ENCODE measurements at regions not wholly inside any gene's neighbourhood (a gene's known extent, or its start where the extent isn't known, plus 50 kb on each side); places are given as distances from the start of the nearest gene placed in this dataset.

DNA sequence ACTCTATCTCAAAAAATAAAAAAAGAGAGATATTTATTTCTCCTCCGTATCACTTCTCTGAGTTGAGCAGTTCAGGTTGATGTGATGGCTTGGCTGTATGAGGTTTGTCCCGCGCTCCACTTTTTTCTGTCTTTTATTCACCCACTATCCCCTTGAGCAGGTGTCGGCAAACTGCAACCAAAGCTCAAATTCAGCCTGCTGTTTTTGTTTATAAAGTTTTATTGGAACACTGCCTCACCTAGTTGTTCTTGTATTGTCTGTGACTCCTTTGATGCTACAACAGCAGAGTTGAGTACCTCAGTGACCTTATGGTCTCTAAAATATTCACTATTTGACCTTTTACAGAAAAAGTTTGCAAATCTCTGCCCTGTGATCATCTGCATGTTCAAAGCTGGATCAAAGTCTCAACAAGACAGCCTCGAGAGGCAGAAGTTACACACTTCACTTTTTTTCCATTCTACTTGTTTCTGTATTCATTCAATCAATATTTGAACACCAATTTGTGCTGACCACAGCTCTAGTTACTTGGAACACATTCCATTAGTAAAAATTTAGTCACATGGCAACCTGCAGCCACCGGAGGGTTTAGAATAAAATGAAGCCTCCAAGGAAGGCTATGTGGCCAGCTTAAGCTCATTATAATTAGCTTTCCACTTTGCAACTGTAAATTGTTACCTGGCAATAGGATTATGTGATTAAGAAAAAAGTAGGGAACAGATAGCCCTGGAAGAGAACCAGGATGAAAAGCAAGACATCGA lies 945.8 kb downstream of the KCNJ2 start:
- Histone ChIP-seq H3K4me3 (ENCODE audit: low read depth in 1 of 3, low read length in 3 of 3) (no peak overlapping the region), H3K27ac (ENCODE audit: low read depth in 1 of 2, low read length in 2 of 2) (no peak overlapping the region), H3K9ac (ENCODE audit: low read depth in 1 of 2, low read length in 2 of 2) (no peak overlapping the region), H3K9me3 (ENCODE audit: control insufficient read depth in 4 of 4, low read length in 3 of 4) (no peaks in the 10 kb centered on the region), H3K36me3 (ENCODE audit: control insufficient read depth in 4 of 4, insufficient read depth in 3 of 4, low read depth in 1 of 4, low read length in 3 of 4) (no peaks in the 10 kb centered on the region), H3K27me3 (ENCODE audit: control insufficient read depth in 4 of 4, insufficient read depth in 4 of 4, low read length in 3 of 4) (no peaks in the 10 kb centered on the region), H3K4me1 (ENCODE audit: control insufficient read depth in 4 of 4, insufficient read depth in 4 of 4, low read length in 3 of 4) (peaks cover 0 to 28% (median 11%) of the 10 kb centered on the region in 4 donors)
- DNase-seq (ENCODE audit: low spot score) = no peak
- WGBS = 67% methylated on average over 7 of the region's 7 CpGs
- TF ChIP-seq, protein P1, sequence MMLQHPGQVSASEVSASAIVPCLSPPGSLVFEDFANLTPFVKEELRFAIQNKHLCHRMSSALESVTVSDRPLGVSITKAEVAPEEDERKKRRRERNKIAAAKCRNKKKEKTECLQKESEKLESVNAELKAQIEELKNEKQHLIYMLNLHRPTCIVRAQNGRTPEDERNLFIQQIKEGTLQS (IDR thresholded peaks at IDR 0.05) = no peak
- TF ChIP-seq HNF4A (conservative IDR thresholded peaks at IDR 0.05) (peak; percentile 47 to 81), SP1 (IDR thresholded peaks at IDR 0.05) (peak; percentile 58), TAF1 (conservative IDR thresholded peaks at IDR 0.05) (no peak), EGR1 (IDR thresholded peaks at IDR 0.05; ENCODE audit: low read depth in 2 of 2) (no peak), RXRA (IDR thresholded peaks at IDR 0.05) (peak in 1 of 2 donors; percentile 59), HNF4G (IDR thresholded peaks at IDR 0.05) (peak; percentile 21), RAD21 (IDR thresholded peaks at IDR 0.05) (peak; percentile 17 to 24)

DNA sequence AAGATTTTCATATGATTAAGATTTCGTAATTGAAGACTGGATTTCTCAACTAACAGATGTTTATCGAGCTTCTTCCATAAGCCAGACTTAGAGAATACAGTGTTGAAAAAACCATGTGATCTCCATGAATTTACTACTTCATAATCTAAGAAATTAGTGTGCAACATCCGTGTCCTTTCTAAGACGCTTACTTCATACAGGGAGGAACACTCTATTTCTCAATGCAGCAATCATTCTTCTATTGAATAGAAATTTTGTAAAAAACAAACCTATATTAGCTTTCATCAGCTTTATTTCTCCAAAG lies 946.3 kb downstream of the KCNJ2 start:
- Histone ChIP-seq H3K9ac (ENCODE audit: low read depth in 1 of 2, low read length in 2 of 2) (no peak overlapping the region), H3K4me3 (ENCODE audit: low read depth in 1 of 3, low read length in 3 of 3) (no peak overlapping the region), H3K27ac (ENCODE audit: low read depth in 1 of 2, low read length in 2 of 2) (no peak overlapping the region), H3K36me3 (ENCODE audit: control insufficient read depth in 4 of 4, insufficient read depth in 3 of 4, low read depth in 1 of 4, low read length in 3 of 4) (no peaks in the 10 kb centered on the region), H3K9me3 (ENCODE audit: control insufficient read depth in 4 of 4, low read length in 3 of 4) (no peaks in the 10 kb centered on the region), H3K27me3 (ENCODE audit: control insufficient read depth in 4 of 4, insufficient read depth in 4 of 4, low read length in 3 of 4) (no peaks in the 10 kb centered on the region), H3K4me1 (ENCODE audit: control insufficient read depth in 4 of 4, insufficient read depth in 4 of 4, low read length in 3 of 4) (peaks cover 0 to 28% (median 11%) of the 10 kb centered on the region in 4 donors)
- TF ChIP-seq, protein P2, sequence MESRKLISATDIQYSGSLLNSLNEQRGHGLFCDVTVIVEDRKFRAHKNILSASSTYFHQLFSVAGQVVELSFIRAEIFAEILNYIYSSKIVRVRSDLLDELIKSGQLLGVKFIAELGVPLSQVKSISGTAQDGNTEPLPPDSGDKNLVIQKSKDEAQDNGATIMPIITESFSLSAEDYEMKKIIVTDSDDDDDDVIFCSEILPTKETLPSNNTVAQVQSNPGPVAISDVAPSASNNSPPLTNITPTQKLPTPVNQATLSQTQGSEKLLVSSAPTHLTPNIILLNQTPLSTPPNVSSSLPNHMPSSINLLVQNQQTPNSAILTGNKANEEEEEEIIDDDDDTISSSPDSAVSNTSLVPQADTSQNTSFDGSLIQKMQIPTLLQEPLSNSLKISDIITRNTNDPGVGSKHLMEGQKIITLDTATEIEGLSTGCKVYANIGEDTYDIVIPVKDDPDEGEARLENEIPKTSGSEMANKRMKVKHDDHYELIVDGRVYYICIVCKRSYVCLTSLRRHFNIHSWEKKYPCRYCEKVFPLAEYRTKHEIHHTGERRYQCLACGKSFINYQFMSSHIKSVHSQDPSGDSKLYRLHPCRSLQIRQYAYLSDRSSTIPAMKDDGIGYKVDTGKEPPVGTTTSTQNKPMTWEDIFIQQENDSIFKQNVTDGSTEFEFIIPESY (IDR thresholded peaks at IDR 0.05) = no peak
- no peak for TF ChIP-seq HNF4A (conservative IDR thresholded peaks at IDR 0.05)
- TF ChIP-seq RXRA (IDR thresholded peaks at IDR 0.05) = no peak
- TF ChIP-seq TAF1 (conservative IDR thresholded peaks at IDR 0.05) = no peak
- TF ChIP-seq, protein P3, sequence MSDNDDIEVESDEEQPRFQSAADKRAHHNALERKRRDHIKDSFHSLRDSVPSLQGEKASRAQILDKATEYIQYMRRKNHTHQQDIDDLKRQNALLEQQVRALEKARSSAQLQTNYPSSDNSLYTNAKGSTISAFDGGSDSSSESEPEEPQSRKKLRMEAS (IDR thresholded peaks at IDR 0.05) = no peak
- TF ChIP-seq GABPA (IDR thresholded peaks at IDR 0.05 in 1 of 2, conservative IDR thresholded peaks at IDR 0.05 in 1 of 2) = no peak
- TF ChIP-seq, protein P4, sequence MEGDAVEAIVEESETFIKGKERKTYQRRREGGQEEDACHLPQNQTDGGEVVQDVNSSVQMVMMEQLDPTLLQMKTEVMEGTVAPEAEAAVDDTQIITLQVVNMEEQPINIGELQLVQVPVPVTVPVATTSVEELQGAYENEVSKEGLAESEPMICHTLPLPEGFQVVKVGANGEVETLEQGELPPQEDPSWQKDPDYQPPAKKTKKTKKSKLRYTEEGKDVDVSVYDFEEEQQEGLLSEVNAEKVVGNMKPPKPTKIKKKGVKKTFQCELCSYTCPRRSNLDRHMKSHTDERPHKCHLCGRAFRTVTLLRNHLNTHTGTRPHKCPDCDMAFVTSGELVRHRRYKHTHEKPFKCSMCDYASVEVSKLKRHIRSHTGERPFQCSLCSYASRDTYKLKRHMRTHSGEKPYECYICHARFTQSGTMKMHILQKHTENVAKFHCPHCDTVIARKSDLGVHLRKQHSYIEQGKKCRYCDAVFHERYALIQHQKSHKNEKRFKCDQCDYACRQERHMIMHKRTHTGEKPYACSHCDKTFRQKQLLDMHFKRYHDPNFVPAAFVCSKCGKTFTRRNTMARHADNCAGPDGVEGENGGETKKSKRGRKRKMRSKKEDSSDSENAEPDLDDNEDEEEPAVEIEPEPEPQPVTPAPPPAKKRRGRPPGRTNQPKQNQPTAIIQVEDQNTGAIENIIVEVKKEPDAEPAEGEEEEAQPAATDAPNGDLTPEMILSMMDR (IDR thresholded peaks at IDR 0.05; ENCODE audit: low read depth, low read length, missing input control) = no peak
- no peak for TF ChIP-seq NR2F2 (IDR thresholded peaks at IDR 0.05)
- no peak for TF ChIP-seq RAD21 (IDR thresholded peaks at IDR 0.05)
- TF ChIP-seq JUND (IDR thresholded peaks at IDR 0.05) = no peak
- no peak for TF ChIP-seq FOXA2 (IDR thresholded peaks at IDR 0.05)
- no peak for TF ChIP-seq FOXA1 (IDR thresholded peaks at IDR 0.05)
- TF ChIP-seq, protein P1 (IDR thresholded peaks at IDR 0.05) = no peak
- no peak for TF ChIP-seq HNF4G (IDR thresholded peaks at IDR 0.05)
- TF ChIP-seq EGR1 (IDR thresholded peaks at IDR 0.05; ENCODE audit: low read depth in 2 of 2) = no peak
- 66% methylated on average over 4 of the region's 4 CpGs for WGBS
- DNase-seq (ENCODE audit: low spot score) = no peak

All from liver (tissue), 8 donors.